GM12878 (cell line): ENCODE measurements at regions not wholly inside any gene's neighbourhood (a gene's known extent, or its start where the extent isn't known, plus 50 kb on each side); places are given as distances from the start of the nearest gene placed in this dataset.

Experiments used
- ATAC-seq: fragments of 200-7000 bp; cut with Tn5 transposase; 3 replicates; pipeline ENCODE4 v1.9.1; 2020; ENCODE audit warnings: mild to moderate bottlenecking, moderate library complexity
- BruUV-seq: library from RNA; stranded (reverse); fragments of 400-500 nt; replicated peaks from 2 replicates; lab custom pipeline; 2021; lab: Mats Ljungman, UMichigan
- CTCF ChIA-PET: fragments of 300-600 bp; sonication (Branson Sonifier 250); formaldehyde crosslinking; extraction: SDS; loops from one replicate; lab custom pipeline; 2021; ENCODE audit warnings: inconsistent platforms; lab: Yijun Ruan, JAX
- POLR2A ChIA-PET: fragments of 350-600 bp; formaldehyde crosslinking; extraction: SDS; loops from one replicate; lab custom pipeline; 2021; ENCODE audit warnings: inconsistent platforms; lab: Charles Lee
- RAD21 ChIA-PET: fragments of 300-600 bp; sonication (Branson Sonifier 250); formaldehyde crosslinking; loops from one replicate; lab custom pipeline; 2023; ENCODE audit warnings: antibody characterized with exemption; ENCODE audit not compliant: unreplicated experiment; lab: Charles Lee
- SMC1A ChIA-PET: fragments of 300-600 bp; sonication (Branson Sonifier 250); formaldehyde crosslinking; loops from one replicate; lab custom pipeline; 2023; ENCODE audit not compliant: unreplicated experiment, uncharacterized antibody; lab: Charles Lee
- DNase-seq: peaks from one replicate; pipeline ENCODE4 v3.0.0-alpha.2; 2011; ENCODE audit warnings: low read depth, low spot score
- FAIRE-seq: peaks from 3 replicates; lab custom pipeline; 2011; peaks lifted over from hg19 to GRCh38; lab: Jason Lieb, UNC
- H2AFZ ChIP-seq: 2 replicates; pipeline ENCODE4 v1.6.0; 2011; ENCODE audit warnings: low read depth, low read length, control low read depth; ENCODE audit not compliant: control insufficient read depth
- H3K27ac ChIP-seq: 2 replicates; pipeline ENCODE4 v1.5.1; 2011; ENCODE audit warnings: control low read depth; ENCODE audit not compliant: control insufficient read depth, insufficient read depth
- H3K27me3 ChIP-seq, 2 experiments: replicated peaks in 1 of 2; 2 replicates each; pipeline versions ENCODE4 v1.6.0 to v1.6.1; 2011; ENCODE audit warnings: low read length in 1 of 2; ENCODE audit not compliant: control insufficient read depth in 2 of 2, insufficient read depth in 2 of 2
- H3K36me3 ChIP-seq, 2 experiments: 2 replicates each; pipeline ENCODE4 v1.5.1; 2011; ENCODE audit warnings: low read length in 1 of 2; ENCODE audit not compliant: control insufficient read depth in 2 of 2, insufficient read depth in 2 of 2
- H3K4me1 ChIP-seq: 2 replicates; pipeline ENCODE4 v1.6.1; 2011; ENCODE audit warnings: mild to moderate bottlenecking, low read length, moderate library complexity, mixed read lengths; ENCODE audit not compliant: control insufficient read depth, insufficient read depth
- H3K4me2 ChIP-seq: 2 replicates; pipeline ENCODE4 v1.6.0; 2011; ENCODE audit warnings: control low read depth; ENCODE audit not compliant: control insufficient read depth, insufficient read depth
- H3K4me3 ChIP-seq: fragments of 200-600 bp; sonication (generic); 2 replicates; pipeline ENCODE4 v1.5.1; 2016
- H3K79me2 ChIP-seq: 2 replicates; pipeline ENCODE4 v1.6.0; 2011; ENCODE audit warnings: low read length; ENCODE audit not compliant: control insufficient read depth, insufficient read depth
- H3K9ac ChIP-seq: 2 replicates; pipeline ENCODE4 v1.8.0; 2011; ENCODE audit warnings: low read length, control low read depth, mixed read lengths; ENCODE audit not compliant: control insufficient read depth, insufficient read depth
- H3K9me3 ChIP-seq: replicated peaks from 3 replicates; pipeline ENCODE4 v1.5.1; 2011; ENCODE audit warnings: mild to moderate bottlenecking, low read length; ENCODE audit not compliant: control insufficient read depth, insufficient read depth
- H4K20me1 ChIP-seq: 2 replicates; pipeline ENCODE4 v1.6.0; 2011; ENCODE audit not compliant: control insufficient read depth, insufficient read depth
- CHD2 ChIP-seq: IDR thresholded peaks from 2 replicates; pipeline ENCODE4 v1.6.1; 2011; ENCODE audit warnings: low read depth, low read length, improper control_type of control experiment, borderline replicate concordance
- EZH2 ChIP-seq: IDR thresholded peaks from 2 replicates; pipeline ENCODE4 v1.6.1; 2012; ENCODE audit warnings: low read depth, mild to moderate bottlenecking, control low read depth, inconsistent platforms, low read length, borderline replicate concordance; ENCODE audit not compliant: control insufficient read depth
- FOS ChIP-seq: IDR thresholded peaks from 3 replicates; pipeline ENCODE4 v1.6.1; 2011; ENCODE audit warnings: borderline replicate concordance; ENCODE audit not compliant: insufficient read length; ENCODE audit errors: extremely low read depth
- MYC ChIP-seq: IDR thresholded peaks from 2 replicates; pipeline ENCODE4 v1.6.1; 2011; ENCODE audit warnings: mild to moderate bottlenecking, low read length, moderate library complexity, inconsistent platforms; ENCODE audit not compliant: insufficient read depth, insufficient replicate concordance, insufficient read length, severe bottlenecking
- NKRF ChIP-seq: fragments of 450-650 bp; conservative IDR thresholded peaks from 2 replicates; pipeline ENCODE4 v1.6.1; 2017; ENCODE audit warnings: mild to moderate bottlenecking, moderate library complexity
- PAX5 ChIP-seq: IDR thresholded peaks from 2 replicates; pipeline ENCODE4 v1.6.1; 2011; ENCODE audit warnings: low read depth, low read length, borderline replicate concordance
- POLR2AphosphoS5 ChIP-seq: IDR thresholded peaks from 2 replicates; pipeline ENCODE4 v1.6.1; 2011; ENCODE audit warnings: mild to moderate bottlenecking, low read length, inconsistent platforms
- RFX5 ChIP-seq: IDR thresholded peaks from 2 replicates; pipeline ENCODE4 v1.6.1; 2011; ENCODE audit warnings: low read depth, low read length, improper control_type of control experiment
- STAT3 ChIP-seq: IDR thresholded peaks from 2 replicates; pipeline ENCODE4 v1.6.1; 2011; ENCODE audit warnings: low read depth, low read length, improper control_type of control experiment
- TAF1 ChIP-seq: IDR thresholded peaks from 2 replicates; pipeline ENCODE4 v1.6.1; 2011; ENCODE audit warnings: mild to moderate bottlenecking, low read depth, low read length, borderline replicate concordance
- TBL1XR1 ChIP-seq: IDR thresholded peaks from 2 replicates; pipeline ENCODE4 v1.6.1; 2012; ENCODE audit warnings: low read depth, low read length, improper control_type of control experiment
- TCF3 ChIP-seq: IDR thresholded peaks from 2 replicates; pipeline ENCODE4 v1.6.1; 2012; ENCODE audit warnings: low read depth, mild to moderate bottlenecking, low read length, borderline replicate concordance; ENCODE audit not compliant: insufficient read depth
- ZBTB11 ChIP-seq: fragments of 450-650 bp; formaldehyde crosslinking; IDR thresholded peaks from 2 replicates; pipeline ENCODE4 v1.5.0; 2022; ENCODE audit warnings: mild to moderate bottlenecking, missing genetic modification characterization
- WGBS: methylation state at CpG from one replicate; pipeline ENCODE4 v1.1.6; 2016; ENCODE audit warnings: low lambda C conversion rate; ENCODE audit not compliant: insufficient replicate concordance, insufficient coverage; ENCODE audit errors: missing lambda C conversion rate; 5-methylcytosine and 5-hydroxymethylcytosine counted together
- in situ Hi-C: fragments of 300-500 bp; cut with MboI; formaldehyde crosslinking; loops from 9 replicates; pipeline ENCODE4 v1.14.3; 2018; ENCODE audit warnings: mixed read lengths
- intact Hi-C: fragments of 100-400 bp; cut with micrococcal nuclease; formaldehyde crosslinking; loops from one replicate; pipeline ENCODE4 v1.14.2; 2022; ENCODE audit not compliant: unreplicated experiment
- TF ChIP-seq, protein P1 (sequence below): IDR thresholded peaks from 2 replicates; pipeline ENCODE4 v1.6.1; 2011; ENCODE audit warnings: borderline replicate concordance, low read depth, mild to moderate bottlenecking, moderate library complexity, low read length; ENCODE audit not compliant: insufficient read depth, poor library complexity, severe bottlenecking

GRCh38 chr6:105593056-105593690 is 190.3 kb upstream of the PREP start (continued):
- TF ChIP-seq ZBTB11 (CRISPR knock-in tag) (no peak), TCF3 (no peak), MYC (no peak), PAX5 (no peak), EZH2 (no peak), STAT3 (no peak)
- TF ChIP-seq, all 136 proteins: peak for 0

DNA sequence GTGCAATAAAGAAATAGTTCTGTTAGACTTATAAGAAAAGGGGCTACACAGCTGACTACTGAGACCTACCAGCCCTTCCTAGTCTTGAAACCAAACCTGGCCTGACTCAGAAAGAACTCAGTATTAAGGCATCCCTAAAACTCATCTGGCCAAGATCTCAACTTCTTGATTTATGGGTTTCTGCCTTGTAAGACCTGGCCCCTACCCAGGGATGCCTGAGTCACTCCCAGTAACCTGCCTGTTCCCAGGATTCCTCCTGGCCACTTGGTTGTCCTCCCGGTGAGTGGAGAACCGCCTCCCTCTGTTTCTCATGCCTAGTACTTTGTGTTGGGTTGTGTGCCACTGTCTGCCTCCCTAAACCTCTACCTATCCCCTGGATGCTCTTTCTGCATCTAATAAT is 189.4 kb upstream of the PREP start:
- H3K9me3 ChIP-seq = peaks cover 1% of the 10 kb centered on the region; the same call in 2 of the 3 replicates
- WGBS = 100% methylated on average over 2 of the region's 2 CpGs
- H3K79me2 ChIP-seq = no peaks in the 10 kb centered on the region
- no TSS peak for BruUV-seq
- H4K20me1 ChIP-seq = no peaks in the 10 kb centered on the region
- peaks cover 3% of the 10 kb centered on the region; the same call in 1 of the 2 replicates for H3K4me1 ChIP-seq
- CTCF ChIA-PET = interaction anchor here (0.6 to 1.0 kb wide), 3 partner anchors 57 to 138 kb away, joined by 3 to 4 read pairs (median 3); no protein-coding TSS in a partner anchor
- intact Hi-C loops = no loop called here
- no peaks in the 10 kb centered on the region for H3K27me3 ChIP-seq
- DNase-seq (no peak), ATAC-seq (no peak), FAIRE-seq (no peak)
- no peak overlapping the region for H3K9ac ChIP-seq
- POLR2A ChIA-PET = interaction anchor here (0.6 kb wide), 1 partner anchor 138 kb away, joined by 3 read pairs; no protein-coding TSS in a partner anchor
- no peak overlapping the region for H3K4me3 ChIP-seq
- H2AFZ ChIP-seq = no peak overlapping the region
- SMC1A ChIA-PET = interaction anchor here (0.7 to 1.6 kb wide), 4 partner anchors 10 to 110 kb away, joined by 3 to 8 read pairs (median 6); no protein-coding TSS in a partner anchor
- in situ Hi-C loops = no loop called here
- RAD21 ChIA-PET = interaction anchor here (0.7 to 2.5 kb wide), 5 partner anchors 7 to 134 kb away, joined by 3 to 7 read pairs (median 4); no protein-coding TSS in a partner anchor
- H3K4me2 ChIP-seq = no peak overlapping the region
- no peaks in the 10 kb centered on the region for H3K36me3 ChIP-seq
- H3K27ac ChIP-seq = no peak overlapping the region
- TF ChIP-seq RFX5 = no peak
- TF ChIP-seq, protein P1, sequence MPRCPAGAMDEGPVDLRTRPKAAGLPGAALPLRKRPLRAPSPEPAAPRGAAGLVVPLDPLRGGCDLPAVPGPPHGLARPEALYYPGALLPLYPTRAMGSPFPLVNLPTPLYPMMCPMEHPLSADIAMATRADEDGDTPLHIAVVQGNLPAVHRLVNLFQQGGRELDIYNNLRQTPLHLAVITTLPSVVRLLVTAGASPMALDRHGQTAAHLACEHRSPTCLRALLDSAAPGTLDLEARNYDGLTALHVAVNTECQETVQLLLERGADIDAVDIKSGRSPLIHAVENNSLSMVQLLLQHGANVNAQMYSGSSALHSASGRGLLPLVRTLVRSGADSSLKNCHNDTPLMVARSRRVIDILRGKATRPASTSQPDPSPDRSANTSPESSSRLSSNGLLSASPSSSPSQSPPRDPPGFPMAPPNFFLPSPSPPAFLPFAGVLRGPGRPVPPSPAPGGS = no peak
- TF ChIP-seq TBL1XR1 = no peak
- TF ChIP-seq CHD2 = no peak
- no peak for TF ChIP-seq TAF1
- no peak for TF ChIP-seq POLR2AphosphoS5
- no peak for TF ChIP-seq FOS
- TF ChIP-seq NKRF = no peak
